Activated CD8-positive, alpha-beta memory T cell treated with anti-CD3 and anti-CD28 coated beads, Interleukin-2, amount 50 U/mL, for 48 hours (primary cell): ENCODE measurements at regions not wholly inside any gene's neighbourhood (a gene's known extent, or its start where the extent isn't known, plus 50 kb on each side); places are given as distances from the start of the nearest gene placed in this dataset.

Experiments used
- DNase-seq: peaks from one replicate; pipeline ENCODE4 v3.0.0-alpha.2; 2020

GRCh38 chr9:129352146-129352865, 174.2 kb upstream of the IER5L start:
- DNase-seq: no peak

GRCh38 chr9:129351642-129352145, 173.6 kb upstream of the IER5L start:
- no peak for DNase-seq

- no peak for DNase-seq
Measured at GRCh38 chr9:129351058-129351641, 173.1 kb upstream of the IER5L start.

GRCh38 chr9:129350143-129350935, 172.3 kb upstream of the IER5L start:
- DNase-seq: no peak

GRCh38 chr9:129349665-129349947, 171.5 kb upstream of the IER5L start:
- DNase-seq: no peak

- no peak for DNase-seq
Measured at GRCh38 chr9:129348890-129349664, 171.0 kb upstream of the IER5L start.

- no peak for DNase-seq
Measured at GRCh38 chr9:129347316-129348120, 169.5 kb upstream of the IER5L start.

GRCh38 chr9:129346046-129346445, 168.0 kb upstream of the IER5L start:
- no peak for DNase-seq

GRCh38 chr9:129344641-129345495, 166.8 kb upstream of the IER5L start:
- DNase-seq: no peak

- DNase-seq: no peak
Measured at GRCh38 chr9:129343424-129344375, 165.6 kb upstream of the IER5L start.

GRCh38 chr9:129342591-129343423, 164.7 kb upstream of the IER5L start:
- no peak for DNase-seq

- DNase-seq: no peak
Measured at GRCh38 chr9:129341987-129342348, 163.9 kb upstream of the IER5L start.

- DNase-seq: no peak
Measured at GRCh38 chr9:129341171-129341986, 163.3 kb upstream of the IER5L start.

- no peak for DNase-seq
Measured at GRCh38 chr9:129340427-129341170, 162.5 kb upstream of the IER5L start.

GRCh38 chr9:129339539-129340157, 161.6 kb upstream of the IER5L start:
- DNase-seq: no peak

- no peak for DNase-seq
Measured at GRCh38 chr9:129338724-129339430, 160.8 kb upstream of the IER5L start.
